Medulla oblongata (tissue), 1 donor: ENCODE measurements at regions not wholly inside any gene's neighbourhood (a gene's known extent, or its start where the extent isn't known, plus 50 kb on each side); places are given as distances from the start of the nearest gene placed in this dataset.
A peak's percentile ranks its signal among the peaks of the same experiment; 100 is the strongest.
"Not testable (repeated sequence)": the region's sequence is repeated elsewhere in the genome, so short reads cannot be mapped to it uniquely, and the experiment has no call there.

Source experiments
- DNase-seq: peaks from one replicate; pipeline ENCODE4 v3.0.0-alpha.2; 2015; ENCODE audit errors: extremely low spot score

GRCh38 chr7:86372262-86372661 is 271.4 kb upstream of the GRM3 start:
- DNase-seq = no peak

GRCh38 chr7:86366946-86367345 is 276.8 kb upstream of the GRM3 start:
- no peak for DNase-seq

- not testable (repeated sequence) for DNase-seq
Observed at GRCh38 chr7:86340407-86340806, 303.3 kb upstream of the GRM3 start.

GRCh38 chr7:86339051-86339450 is 304.7 kb upstream of the GRM3 start:
- DNase-seq = no peak

GRCh38 chr7:86328801-86329433 is 314.8 kb upstream of the GRM3 start:
- DNase-seq = no peak

- no peak for DNase-seq
Observed at GRCh38 chr7:86326847-86327246, 316.9 kb upstream of the GRM3 start.

- peak; percentile 24 for DNase-seq
Observed at GRCh38 chr7:86320889-86321288, 322.8 kb upstream of the GRM3 start.

GRCh38 chr7:86320341-86320740 is 323.4 kb upstream of the GRM3 start:
- DNase-seq = no peak

GRCh38 chr7:86313842-86314241 is 329.9 kb upstream of the GRM3 start:
- DNase-seq = no peak

GRCh38 chr7:86301301-86301700 is 342.4 kb upstream of the GRM3 start:
- no peak for DNase-seq

GRCh38 chr7:86295526-86295925 is 348.2 kb upstream of the GRM3 start:
- DNase-seq = no peak

- no peak for DNase-seq
Observed at GRCh38 chr7:86282014-86282682, 361.6 kb upstream of the GRM3 start.

- DNase-seq = no peak
Observed at GRCh38 chr7:86280150-86280549, 363.6 kb upstream of the GRM3 start.

- no peak for DNase-seq
Observed at GRCh38 chr7:86262781-86263180, 380.9 kb upstream of the GRM3 start.

- DNase-seq = no peak
Observed at GRCh38 chr7:86257894-86258293, 385.8 kb upstream of the GRM3 start.

GRCh38 chr7:86252406-86252805 is 391.3 kb upstream of the GRM3 start:
- no peak for DNase-seq

- DNase-seq = no peak
Observed at GRCh38 chr7:86248977-86249376, 394.7 kb upstream of the GRM3 start.

GRCh38 chr7:86243171-86243570 is 400.5 kb upstream of the GRM3 start:
- no peak for DNase-seq

- no peak for DNase-seq
Observed at GRCh38 chr7:86226191-86226590, 417.5 kb upstream of the GRM3 start.

GRCh38 chr7:86222806-86223205 is 420.9 kb upstream of the GRM3 start:
- DNase-seq = no peak

GRCh38 chr7:86214734-86215133 is 429.0 kb upstream of the GRM3 start:
- no peak for DNase-seq

- DNase-seq = no peak
Observed at GRCh38 chr7:86212976-86213375, 430.7 kb upstream of the GRM3 start.

GRCh38 chr7:86209036-86209435 is 434.7 kb upstream of the GRM3 start:
- no peak for DNase-seq

- DNase-seq = no peak
Observed at GRCh38 chr7:86207740-86208139, 436.0 kb upstream of the GRM3 start.
